HG03097 (cell line): ENCODE measurements at regions not wholly inside any gene's neighbourhood (a gene's known extent, or its start where the extent isn't known, plus 50 kb on each side); places are given as distances from the start of the nearest gene placed in this dataset.
"Not testable (repeated sequence)": the region's sequence is repeated elsewhere in the genome, so short reads cannot be mapped to it uniquely, and the experiment has no call there.

Experiments
- ATAC-seq: cut with Tn5 transposase; IDR thresholded peaks from one replicate; pipeline ENCODE4 v1.9.1; 2021; ENCODE audit not compliant: unreplicated experiment, low FRiP score

DNA sequence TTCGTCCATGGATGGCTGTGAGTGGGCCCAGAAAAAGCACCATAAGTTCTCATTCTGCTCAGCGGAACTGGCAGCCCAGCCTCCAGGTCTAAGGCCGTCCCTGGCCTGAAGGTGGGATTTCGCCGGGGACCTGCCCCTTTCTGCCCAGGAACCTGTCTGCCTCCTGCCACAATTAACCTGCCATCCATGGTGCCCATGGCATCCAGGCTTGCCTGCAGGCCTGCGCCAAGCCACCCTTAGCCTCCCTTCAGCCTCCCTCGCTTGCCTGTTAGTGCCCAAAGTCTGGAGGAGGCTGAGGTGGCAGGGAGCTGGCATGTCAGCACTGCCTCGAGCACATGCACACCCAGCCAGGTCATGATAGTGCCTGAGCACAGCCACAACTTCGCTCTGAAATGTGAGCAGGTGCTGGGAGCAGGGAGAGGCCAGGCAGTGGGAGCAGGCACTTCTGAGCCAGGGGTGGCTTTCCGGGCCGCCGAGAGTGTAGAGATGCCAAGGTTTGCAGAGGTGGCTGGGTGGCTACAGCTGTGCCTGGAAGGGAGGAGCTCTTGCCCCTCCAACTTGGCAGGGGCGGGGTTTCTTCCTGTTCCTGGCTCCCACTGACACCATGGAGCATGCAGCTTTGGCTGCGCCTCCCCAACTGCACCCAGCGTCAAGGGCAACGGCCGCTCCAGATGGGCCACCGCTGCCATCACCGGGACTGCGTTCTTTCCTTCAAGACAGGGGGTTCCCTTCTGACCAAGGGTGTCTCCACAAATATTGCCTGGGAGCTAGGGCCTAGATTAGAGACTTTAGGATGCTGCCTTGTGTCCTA, 648.9 kb upstream of the VRK2 start:
- no peak for ATAC-seq

DNA sequence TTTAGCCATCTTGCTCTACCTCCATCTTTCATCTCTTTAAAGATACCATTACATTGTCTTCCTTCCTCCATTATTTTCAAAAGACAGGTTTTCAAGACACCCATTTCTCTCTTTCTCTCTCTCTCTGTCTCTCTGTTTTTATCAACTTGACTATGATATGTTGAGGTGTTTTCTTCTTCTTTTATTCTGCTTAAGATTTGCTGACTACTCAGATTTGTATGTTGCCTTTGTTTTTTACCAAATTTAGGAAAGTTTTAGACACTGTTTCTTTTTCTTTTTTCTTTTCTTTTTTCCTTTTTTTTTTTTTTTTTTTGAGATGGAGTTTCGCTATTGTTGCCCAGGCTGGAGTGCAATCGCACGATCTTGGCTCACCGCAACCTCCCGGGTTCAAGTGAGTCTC, 647.5 kb upstream of the VRK2 start:
- no peak for ATAC-seq

DNA sequence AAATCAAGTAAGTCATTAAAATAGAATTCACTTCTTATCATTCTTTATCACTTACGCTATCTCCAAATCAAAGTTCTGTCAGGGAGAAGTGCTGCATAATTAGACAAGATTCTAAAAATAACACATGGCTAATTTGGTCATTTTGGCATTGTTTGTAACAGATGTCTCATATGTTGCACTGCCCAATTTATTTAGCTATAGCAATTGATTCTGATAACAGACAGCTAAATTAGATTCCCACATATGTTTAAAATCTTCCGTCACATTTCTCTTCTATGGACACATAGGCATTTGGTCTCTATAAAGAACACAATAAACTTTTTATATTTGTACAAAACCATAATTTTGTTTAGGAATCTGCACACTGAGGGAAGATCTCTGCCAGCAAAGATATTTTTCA, 644.5 kb upstream of the VRK2 start:
- no peak for ATAC-seq

- ATAC-seq = no peak
These were observed 643.9 kb upstream of the VRK2 start for GRCh38 chr2:57402755-57403154.

GRCh38 chr2:57407772-57408201, 638.8 kb upstream of the VRK2 start:
- ATAC-seq = no peak

DNA sequence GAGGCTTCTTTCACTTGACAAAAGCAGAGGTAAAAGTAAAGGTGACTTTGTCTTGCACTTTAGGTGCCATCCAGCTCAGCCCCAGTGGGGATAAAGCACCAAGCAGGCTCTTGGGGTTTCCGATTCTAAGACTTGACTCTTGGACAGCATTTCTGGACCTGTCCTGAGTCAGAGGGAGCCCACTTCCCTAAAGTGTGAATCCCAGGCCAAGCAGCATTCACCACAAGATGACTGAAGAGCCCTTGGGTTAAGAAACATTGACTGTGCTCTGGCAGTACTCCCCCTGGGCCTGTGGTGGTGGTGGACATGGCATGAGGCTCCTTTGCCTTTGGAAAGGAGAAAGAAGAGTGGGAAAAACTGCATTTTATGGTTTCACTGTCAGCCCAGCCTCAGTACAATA, 638.0 kb upstream of the VRK2 start:
- no peak for ATAC-seq

- ATAC-seq = no peak
These were observed 629.6 kb upstream of the VRK2 start for GRCh38 chr2:57417007-57417406.

DNA sequence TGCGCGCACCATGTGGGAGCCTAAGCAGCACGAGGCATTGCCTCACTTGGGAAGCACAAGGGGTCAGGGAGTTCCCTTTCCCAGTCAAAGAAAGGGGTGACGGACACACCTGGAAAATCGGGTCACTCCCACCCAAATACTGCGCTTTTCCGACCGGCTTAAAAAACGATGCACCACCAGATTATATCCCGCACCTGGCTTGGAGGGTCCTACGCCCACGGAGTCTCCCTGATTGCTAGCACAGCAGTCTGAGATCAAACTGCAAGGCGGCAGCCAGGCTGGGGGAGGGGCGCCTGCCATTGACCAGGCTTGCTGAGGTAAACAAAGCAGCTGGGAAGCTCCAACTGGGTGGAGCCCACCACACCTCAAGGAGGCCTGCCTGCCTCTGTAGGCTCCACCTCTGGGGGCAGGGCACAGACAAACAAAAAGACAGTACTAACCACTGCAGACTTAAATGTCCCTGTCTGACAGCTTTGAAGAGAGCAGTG, 627.7 kb upstream of the VRK2 start:
- not testable (repeated sequence) for ATAC-seq

- ATAC-seq = no peak
These were observed 616.8 kb upstream of the VRK2 start for GRCh38 chr2:57429831-57430230.

GRCh38 chr2:57432528-57432927, 614.1 kb upstream of the VRK2 start:
- no peak for ATAC-seq

DNA sequence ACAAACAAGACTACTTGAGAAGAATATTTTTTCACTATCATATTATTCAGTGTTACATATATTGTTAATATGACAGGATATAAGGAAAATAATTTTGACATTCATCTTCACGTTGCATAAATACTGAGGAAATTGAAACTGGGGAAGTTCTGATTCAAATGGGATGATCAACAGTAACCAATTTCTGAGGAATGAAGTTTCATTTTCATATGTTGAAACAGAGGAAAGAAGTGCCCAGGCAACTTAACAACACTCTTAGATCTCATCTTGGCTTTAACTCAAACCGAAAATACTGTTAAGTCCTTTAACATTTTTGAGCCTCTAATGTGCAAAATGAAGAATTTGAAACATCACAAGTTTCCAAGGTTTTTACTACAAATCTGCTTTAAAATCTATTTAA, 612.2 kb upstream of the VRK2 start:
- no peak for ATAC-seq

DNA sequence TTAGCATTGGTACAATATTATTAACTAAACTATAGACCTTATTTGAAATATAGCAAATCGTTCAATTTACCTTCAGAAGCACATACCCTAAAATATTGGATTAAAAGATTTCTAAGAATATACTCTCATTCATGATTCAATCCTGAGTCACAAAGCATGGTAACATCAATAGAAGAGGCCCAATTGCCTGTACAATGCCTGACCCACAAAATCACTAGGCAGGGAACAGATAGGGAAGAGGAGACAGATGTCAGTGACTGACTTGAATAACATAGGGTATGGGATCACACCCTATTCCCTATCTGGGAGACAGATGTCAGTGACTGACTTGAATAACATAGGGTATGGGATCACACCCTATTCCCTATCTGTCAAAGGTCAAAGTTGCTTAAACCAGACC, 611.6 kb upstream of the VRK2 start:
- ATAC-seq = no peak

DNA sequence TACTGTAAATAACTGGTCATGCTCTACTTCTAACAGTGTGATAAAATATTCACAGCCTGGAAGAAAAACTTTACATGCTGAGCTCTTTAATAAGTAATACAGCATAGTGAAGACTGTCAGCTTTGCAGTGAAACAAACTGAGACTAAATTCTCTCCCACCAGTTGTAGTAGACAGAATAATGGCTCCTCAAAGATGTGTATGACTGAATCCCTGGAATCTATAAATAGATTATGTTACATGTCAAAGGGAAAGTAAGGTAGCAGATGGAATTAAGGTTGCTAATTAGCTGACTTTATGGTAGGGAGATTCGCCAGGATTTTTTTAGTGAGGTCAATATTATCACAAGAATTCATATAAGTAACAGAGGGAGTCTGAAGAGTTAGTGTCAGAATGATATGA, 609.5 kb upstream of the VRK2 start:
- no peak for ATAC-seq

DNA sequence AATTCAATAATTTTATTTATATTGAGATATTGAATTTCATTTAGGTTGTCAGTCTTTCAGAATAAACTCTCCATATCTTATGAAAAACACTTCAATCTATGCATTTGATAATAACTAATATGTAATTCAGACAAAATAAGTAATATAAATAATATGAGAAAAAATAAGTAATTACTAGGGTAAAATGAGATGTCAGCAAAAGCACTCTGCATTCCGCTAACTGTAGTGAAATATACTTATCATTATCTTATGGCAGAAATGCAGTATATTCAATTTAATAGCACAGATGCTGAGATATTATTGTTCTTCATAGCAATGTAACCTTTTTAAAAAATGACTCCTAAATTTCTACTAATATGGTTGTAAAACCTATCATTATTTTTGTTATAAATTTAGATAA, 606.2 kb upstream of the VRK2 start:
- ATAC-seq = no peak

GRCh38 chr2:57443086-57443485, 603.5 kb upstream of the VRK2 start:
- ATAC-seq = no peak

DNA sequence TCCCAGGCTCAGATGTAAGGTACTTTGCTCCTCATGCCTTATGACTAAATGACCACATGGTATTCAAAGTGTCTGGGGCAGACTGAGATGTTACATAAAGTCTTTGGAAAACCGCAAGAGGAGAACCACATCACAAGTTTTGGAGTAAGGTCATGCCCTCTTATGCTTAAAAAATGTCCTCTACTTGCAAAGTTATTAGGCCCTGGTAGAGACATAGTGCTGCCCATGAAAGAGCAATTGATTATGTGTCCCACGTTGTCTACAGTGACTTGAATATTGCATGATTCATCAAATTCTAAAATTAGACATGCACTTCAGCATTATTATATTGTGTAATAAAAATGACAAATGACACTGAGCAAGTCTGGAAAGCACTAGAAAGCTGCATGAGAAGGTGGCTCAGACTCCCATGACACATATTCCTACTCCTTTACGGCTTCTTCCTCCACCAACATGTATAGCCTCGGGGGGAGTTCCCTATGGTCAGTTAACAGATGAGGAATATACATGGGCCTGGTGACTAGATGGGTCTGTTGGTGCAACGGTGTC, 602.6 kb upstream of the VRK2 start:
- ATAC-seq = no peak

DNA sequence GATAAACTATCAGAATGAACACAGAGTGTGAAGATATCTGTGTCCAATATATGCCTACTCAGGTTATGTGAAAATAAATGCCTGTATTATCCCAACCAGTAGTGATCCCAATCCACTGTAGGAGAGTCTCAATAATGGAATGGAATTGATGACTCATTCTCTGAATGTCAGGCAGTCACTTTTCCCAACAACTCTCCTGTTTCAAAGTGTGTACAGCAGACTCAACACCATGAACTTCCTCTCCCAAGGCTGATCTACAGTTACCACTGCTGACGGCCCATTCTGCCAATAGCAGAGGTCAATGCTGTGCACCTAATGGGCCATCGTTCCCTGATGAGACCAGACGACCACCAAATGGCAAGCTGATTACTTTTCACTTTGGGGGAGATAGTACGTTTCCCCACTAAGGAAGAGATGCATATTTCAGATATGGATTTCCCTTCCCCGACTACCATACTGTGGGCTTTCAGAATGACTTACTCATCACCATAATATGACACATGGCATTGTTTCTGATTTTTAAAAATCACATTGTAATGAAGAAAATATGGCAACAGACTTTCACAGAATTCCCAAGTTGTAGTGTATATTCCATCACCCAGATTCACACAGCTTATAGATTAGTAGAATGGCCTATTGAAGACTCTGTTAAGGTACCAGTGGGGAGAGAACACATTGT, 601.7 kb upstream of the VRK2 start:
- no peak for ATAC-seq

- ATAC-seq = no peak
These were observed 597.8 kb upstream of the VRK2 start for GRCh38 chr2:57448816-57449215.

- ATAC-seq = no peak
These were observed 596.4 kb upstream of the VRK2 start for GRCh38 chr2:57450170-57450569.

DNA sequence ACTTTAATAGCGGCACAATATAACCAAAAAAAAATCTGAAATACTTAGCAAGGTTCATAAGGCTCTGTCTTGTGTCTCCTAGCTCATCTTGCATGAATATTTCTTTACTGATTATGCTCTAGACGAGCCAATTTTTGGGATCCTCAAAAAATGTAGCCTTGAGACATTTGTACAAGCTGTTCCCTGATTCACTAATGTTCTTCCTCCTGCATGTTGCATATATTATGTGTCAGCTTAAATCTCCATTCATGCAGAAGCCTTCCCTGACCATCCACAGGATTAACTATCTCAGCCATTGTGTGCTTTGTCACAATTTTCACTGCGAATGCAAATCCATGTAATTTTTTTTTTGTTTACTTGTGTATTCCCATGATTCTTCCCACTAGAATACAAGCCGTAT, 594.0 kb upstream of the VRK2 start:
- no peak for ATAC-seq

- no peak for ATAC-seq
These were observed 592.7 kb upstream of the VRK2 start for GRCh38 chr2:57453945-57454344.
